BJ (cell line): ENCODE measurements at regions not wholly inside any gene's neighbourhood (a gene's known extent, or its start where the extent isn't known, plus 50 kb on each side); places are given as distances from the start of the nearest gene placed in this dataset.

Experiments used
- CTCF ChIA-PET: fragments of 350-600 bp; formaldehyde crosslinking; extraction: SDS; loops from one replicate; lab custom pipeline; 2021; ENCODE audit warnings: antibody characterized with exemption, inconsistent platforms; lab: Yijun Ruan, JAX
- POLR2A ChIA-PET: fragments of 300-600 bp; sonication (Branson Sonifier 250); formaldehyde crosslinking; extraction: SDS; loops from one replicate; lab custom pipeline; 2021; ENCODE audit warnings: antibody characterized with exemption; lab: Charles Lee
- DNase-seq: peaks from one replicate; pipeline ENCODE4 v3.0.0-alpha.2; 2011; ENCODE audit warnings: low read depth
- H3K27me3 ChIP-seq: 2 replicates; pipeline ENCODE4 v1.6.0; 2011; ENCODE audit warnings: low read length; ENCODE audit not compliant: control insufficient read depth, insufficient read depth
- H3K36me3 ChIP-seq: 2 replicates; pipeline ENCODE4 v1.5.1; 2011; ENCODE audit warnings: low read length; ENCODE audit not compliant: control insufficient read depth, insufficient read depth
- H3K4me3 ChIP-seq: 2 replicates; pipeline ENCODE4 v1.5.1; 2011; ENCODE audit warnings: low read depth, mild to moderate bottlenecking, control low read depth, low read length
- TF ChIP-seq, protein P1 (sequence below): IDR thresholded peaks from 2 replicates; pipeline ENCODE4 v1.5.1; 2011; ENCODE audit warnings: low read depth, mild to moderate bottlenecking, control low read depth, inconsistent platforms, low read length, moderate library complexity; ENCODE audit not compliant: insufficient read depth

DNA sequence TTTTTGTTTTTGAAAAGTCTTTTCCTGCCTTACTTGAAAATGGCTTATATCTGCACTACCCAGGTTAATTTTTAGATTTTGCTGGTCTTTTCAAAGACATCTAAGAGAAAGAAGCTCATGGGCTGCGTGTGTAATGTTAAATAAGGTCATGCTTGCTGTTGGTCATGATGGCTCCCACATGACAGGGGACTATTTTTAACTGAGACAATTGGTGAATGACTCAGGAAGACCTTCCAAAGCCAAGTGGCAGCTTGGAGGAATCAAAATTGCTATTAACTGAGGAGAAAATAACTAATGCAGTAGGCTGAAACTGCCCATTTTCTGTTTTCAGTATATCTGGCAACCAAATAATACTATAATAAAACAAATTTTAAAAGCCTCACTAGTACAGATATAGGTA is 117.1 kb upstream of the SPAG17 start:
- ChIA-PET CTCF (no interaction called here), POLR2A (interaction anchor here (0.7 kb wide), 1 partner anchor 118 kb away, joined by 12 read pairs; no protein-coding TSS in a partner anchor)
- Histone ChIP-seq H3K4me3 (no peak overlapping the region), H3K27me3 (no peaks in the 10 kb centered on the region), H3K36me3 (no peaks in the 10 kb centered on the region)
- TF ChIP-seq, protein P1, sequence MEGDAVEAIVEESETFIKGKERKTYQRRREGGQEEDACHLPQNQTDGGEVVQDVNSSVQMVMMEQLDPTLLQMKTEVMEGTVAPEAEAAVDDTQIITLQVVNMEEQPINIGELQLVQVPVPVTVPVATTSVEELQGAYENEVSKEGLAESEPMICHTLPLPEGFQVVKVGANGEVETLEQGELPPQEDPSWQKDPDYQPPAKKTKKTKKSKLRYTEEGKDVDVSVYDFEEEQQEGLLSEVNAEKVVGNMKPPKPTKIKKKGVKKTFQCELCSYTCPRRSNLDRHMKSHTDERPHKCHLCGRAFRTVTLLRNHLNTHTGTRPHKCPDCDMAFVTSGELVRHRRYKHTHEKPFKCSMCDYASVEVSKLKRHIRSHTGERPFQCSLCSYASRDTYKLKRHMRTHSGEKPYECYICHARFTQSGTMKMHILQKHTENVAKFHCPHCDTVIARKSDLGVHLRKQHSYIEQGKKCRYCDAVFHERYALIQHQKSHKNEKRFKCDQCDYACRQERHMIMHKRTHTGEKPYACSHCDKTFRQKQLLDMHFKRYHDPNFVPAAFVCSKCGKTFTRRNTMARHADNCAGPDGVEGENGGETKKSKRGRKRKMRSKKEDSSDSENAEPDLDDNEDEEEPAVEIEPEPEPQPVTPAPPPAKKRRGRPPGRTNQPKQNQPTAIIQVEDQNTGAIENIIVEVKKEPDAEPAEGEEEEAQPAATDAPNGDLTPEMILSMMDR, result no peak
- DNase-seq, result no peak

- Histone ChIP-seq H3K4me3 (no peak overlapping the region), H3K36me3 (no peaks in the 10 kb centered on the region), H3K27me3 (no peaks in the 10 kb centered on the region)
- DNase-seq, result no peak
- TF ChIP-seq, protein P1, result no peak
- ChIA-PET CTCF (no interaction called here), POLR2A (no interaction called here)
Observed at GRCh38 chr1:118300808-118301207, 115.8 kb upstream of the SPAG17 start.

GRCh38 chr1:118298397-118298796 is 113.4 kb upstream of the SPAG17 start:
- ChIA-PET POLR2A (no interaction called here), CTCF (no interaction called here)
- Histone ChIP-seq H3K36me3 (no peaks in the 10 kb centered on the region), H3K4me3 (no peak overlapping the region), H3K27me3 (no peaks in the 10 kb centered on the region)
- DNase-seq, result no peak
- TF ChIP-seq, protein P1, result no peak

DNA sequence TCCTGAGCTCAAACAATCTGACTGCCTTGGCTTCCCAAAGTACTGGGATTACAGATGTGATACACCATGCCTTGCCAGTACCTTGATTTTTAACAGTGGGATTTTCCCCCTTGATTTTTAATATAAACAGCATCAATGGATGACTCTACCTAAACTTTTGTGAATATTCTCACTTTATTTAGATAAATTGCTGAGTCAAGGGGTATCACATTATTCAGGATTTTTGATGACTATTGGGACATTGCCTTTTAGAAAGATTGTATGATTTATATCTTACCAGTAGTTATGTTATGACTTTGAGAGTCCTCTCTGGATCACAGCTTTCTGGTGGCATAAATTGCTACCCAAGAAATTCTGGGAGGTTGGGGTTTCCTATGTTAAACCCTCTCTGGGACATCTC is 112.5 kb upstream of the SPAG17 start:
- ChIA-PET POLR2A (no interaction called here), CTCF (no interaction called here)
- TF ChIP-seq, protein P1, result no peak
- Histone ChIP-seq H3K27me3 (no peaks in the 10 kb centered on the region), H3K4me3 (no peak overlapping the region), H3K36me3 (no peaks in the 10 kb centered on the region)
- DNase-seq, result no peak

DNA sequence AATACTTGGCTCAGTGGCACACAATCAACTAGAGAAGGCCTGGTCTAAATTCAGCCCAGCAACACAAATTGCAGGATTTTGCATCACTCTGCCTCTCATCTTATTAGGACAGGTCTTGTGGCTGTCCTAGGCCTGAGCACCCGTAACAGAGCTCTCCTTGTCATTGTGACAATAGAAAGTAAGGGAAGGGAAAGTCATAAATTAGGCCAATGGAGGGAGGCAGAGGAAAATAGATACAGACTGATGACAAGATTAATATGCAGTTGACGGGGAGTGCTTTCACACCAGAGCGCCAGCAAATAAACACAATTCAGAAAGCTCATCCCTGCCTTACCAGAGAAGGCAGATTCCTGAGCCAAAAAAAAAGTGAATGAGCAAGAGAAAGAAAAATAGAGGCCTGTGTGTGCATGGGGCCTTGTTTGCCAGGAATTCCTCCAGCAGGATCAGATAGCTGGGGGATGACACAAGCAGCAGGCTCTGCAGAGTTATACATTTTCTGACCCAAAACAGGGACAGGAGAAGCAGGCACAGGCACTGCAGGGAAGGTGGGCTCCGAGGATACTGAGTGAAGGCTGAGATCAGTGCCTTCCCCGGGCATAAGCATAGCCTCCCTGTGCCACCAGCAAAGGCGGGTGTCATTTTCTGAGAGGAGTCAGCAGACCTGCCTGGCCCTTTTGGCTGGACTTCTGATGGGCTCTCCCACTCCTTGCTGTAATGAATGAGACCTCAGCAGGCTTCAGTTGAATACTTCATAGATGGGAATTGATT is 110.0 kb upstream of the SPAG17 start:
- POLR2A ChIA-PET, result no interaction called here
- H3K4me3 ChIP-seq, result no peak overlapping the region
- H3K36me3 ChIP-seq, result no peaks in the 10 kb centered on the region
- no peak for DNase-seq
- TF ChIP-seq, protein P1, result no peak
- CTCF ChIA-PET, result no interaction called here
- H3K27me3 ChIP-seq, result no peaks in the 10 kb centered on the region
